SK-N-MC (cell line): ENCODE measurements at regions not wholly inside any gene's neighbourhood (a gene's known extent, or its start where the extent isn't known, plus 50 kb on each side); places are given as distances from the start of the nearest gene placed in this dataset.

ENCODE experiments used
- EZH2 ChIP-seq: fragments of 200-600 bp; sonication (generic); IDR thresholded peaks from one replicate; pipeline ENCODE4 v1.6.1; 2017; ENCODE audit warnings: antibody characterized with exemption
- POLR2AphosphoS5 ChIP-seq: IDR thresholded peaks from 2 replicates; pipeline ENCODE4 v1.6.1; 2012; ENCODE audit warnings: mild to moderate bottlenecking, low read depth, low read length, borderline replicate concordance

DNA sequence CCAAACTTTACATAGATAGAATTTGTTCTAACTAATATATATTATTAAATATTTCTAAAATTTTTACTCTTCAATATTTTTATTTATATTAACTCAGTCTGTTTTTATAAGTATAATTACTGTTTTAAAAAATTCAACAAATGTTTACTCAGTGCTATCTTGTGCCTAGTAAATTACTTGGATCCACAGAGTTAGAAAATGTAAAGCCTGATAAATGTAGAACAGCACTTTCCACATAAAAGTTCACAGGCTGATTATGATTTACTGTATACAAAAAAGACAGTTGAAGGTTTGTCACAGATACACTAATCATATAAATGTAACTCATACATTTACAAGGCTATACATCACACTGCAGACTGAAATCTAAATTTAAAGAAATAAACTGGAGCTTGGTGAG is 170.0 kb downstream of the FOXG1 start:
- TF ChIP-seq EZH2 (no peak), POLR2AphosphoS5 (no peak)
